IPS-18c (cell line): ENCODE measurements at regions not wholly inside any gene's neighbourhood (a gene's known extent, or its start where the extent isn't known, plus 50 kb on each side); places are given as distances from the start of the nearest gene placed in this dataset.

Experiments
- H3K4me3 ChIP-seq: 2 replicates; pipeline ENCODE4 v1.7.0; 2013; ENCODE audit warnings: low read depth, mild to moderate bottlenecking, low read length, moderate library complexity; ENCODE audit not compliant: insufficient read depth
- H3K9me3 ChIP-seq: one replicate; pipeline ENCODE4 v1.6.1; 2013; ENCODE audit warnings: mild to moderate bottlenecking, low read length, moderate library complexity; ENCODE audit not compliant: control insufficient read depth, insufficient read depth

GRCh38 chr22:49547751-49548239 lies 279.9 kb downstream of the BRD1 start:
- peaks cover 8% of the 10 kb centered on the region for H3K9me3 ChIP-seq
- H3K4me3 ChIP-seq = no peak overlapping the region

- H3K4me3 ChIP-seq = no peak overlapping the region
- H3K9me3 ChIP-seq = peaks cover 8% of the 10 kb centered on the region
Measured at GRCh38 chr22:49546811-49547585, 280.7 kb downstream of the BRD1 start.

GRCh38 chr22:49545606-49546005 lies 282.1 kb downstream of the BRD1 start:
- Histone ChIP-seq H3K4me3 (no peak overlapping the region), H3K9me3 (peaks cover 5% of the 10 kb centered on the region)

- Histone ChIP-seq H3K4me3 (no peak overlapping the region), H3K9me3 (peaks cover 2% of the 10 kb centered on the region)
Measured at GRCh38 chr22:49544286-49544685, 283.4 kb downstream of the BRD1 start.

GRCh38 chr22:49543876-49544275 lies 283.8 kb downstream of the BRD1 start:
- Histone ChIP-seq H3K4me3 (no peak overlapping the region), H3K9me3 (peaks cover 2% of the 10 kb centered on the region)

DNA sequence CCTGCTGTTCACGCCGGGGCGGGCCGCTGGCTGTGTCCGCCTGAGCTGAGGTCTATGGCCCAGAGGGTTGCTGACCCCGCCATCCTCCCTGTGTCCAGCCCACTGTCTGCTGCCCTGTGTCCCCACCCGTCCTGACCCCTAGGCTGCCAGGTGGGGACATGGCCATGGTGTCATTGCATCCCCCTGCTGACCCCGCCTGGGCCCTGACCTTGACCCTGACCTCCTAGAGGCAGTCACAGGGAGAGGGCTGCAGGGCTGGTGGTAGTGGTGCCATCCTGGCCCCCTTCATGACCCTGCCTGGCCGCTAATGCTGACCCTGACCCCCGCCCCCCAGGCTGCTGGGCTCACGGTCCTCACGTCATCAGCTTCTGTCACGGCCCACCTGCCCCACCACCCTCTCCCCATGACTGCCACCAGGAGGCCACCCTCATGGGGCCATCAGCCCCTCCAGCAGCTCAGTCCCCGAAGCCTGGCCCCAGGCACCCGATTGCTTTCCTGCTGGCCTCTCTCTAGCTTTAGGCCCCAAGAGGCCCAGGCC lies 285.9 kb downstream of the BRD1 start:
- Histone ChIP-seq H3K4me3 (no peak overlapping the region), H3K9me3 (no peaks in the 10 kb centered on the region)

DNA sequence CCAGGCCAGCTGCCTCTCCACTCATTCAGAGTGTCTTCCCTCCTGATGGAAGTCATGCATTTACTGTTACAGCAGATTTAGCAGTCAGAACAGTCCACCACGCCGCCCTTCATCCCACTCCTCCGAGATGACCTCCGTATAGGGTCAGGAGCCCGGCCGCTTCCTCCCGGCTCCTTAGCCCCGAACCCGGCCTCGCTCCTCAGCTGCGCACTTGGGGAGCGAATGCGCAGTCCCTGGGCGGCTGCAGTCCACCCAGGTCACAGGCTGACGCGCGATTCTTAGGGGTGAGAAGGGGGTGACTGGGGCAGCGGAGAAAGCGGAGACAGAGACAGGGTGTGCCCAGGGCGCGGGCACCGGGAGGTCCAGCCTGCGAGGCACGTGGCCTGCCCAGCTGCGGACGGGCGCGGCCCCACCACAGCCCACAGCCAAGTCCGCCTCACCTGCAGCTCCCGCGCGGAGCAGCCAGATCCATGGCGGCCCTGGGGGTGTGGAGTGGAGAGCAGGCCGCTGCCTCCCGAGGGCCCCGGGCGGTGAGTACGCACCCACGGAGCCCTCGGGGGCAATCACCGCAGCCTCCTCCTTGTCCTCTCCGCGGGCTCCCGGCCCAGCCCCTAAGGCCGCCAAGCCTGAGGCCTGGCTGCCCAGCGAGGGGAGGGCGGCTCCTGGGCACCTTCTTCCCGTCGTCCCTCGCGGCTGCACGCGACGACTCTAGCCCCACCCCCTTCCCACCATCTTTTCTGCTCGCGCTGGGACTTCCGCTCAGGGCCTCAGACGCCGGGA lies 286.6 kb downstream of the BRD1 start:
- H3K9me3 ChIP-seq = no peaks in the 10 kb centered on the region
- no peak overlapping the region for H3K4me3 ChIP-seq

DNA sequence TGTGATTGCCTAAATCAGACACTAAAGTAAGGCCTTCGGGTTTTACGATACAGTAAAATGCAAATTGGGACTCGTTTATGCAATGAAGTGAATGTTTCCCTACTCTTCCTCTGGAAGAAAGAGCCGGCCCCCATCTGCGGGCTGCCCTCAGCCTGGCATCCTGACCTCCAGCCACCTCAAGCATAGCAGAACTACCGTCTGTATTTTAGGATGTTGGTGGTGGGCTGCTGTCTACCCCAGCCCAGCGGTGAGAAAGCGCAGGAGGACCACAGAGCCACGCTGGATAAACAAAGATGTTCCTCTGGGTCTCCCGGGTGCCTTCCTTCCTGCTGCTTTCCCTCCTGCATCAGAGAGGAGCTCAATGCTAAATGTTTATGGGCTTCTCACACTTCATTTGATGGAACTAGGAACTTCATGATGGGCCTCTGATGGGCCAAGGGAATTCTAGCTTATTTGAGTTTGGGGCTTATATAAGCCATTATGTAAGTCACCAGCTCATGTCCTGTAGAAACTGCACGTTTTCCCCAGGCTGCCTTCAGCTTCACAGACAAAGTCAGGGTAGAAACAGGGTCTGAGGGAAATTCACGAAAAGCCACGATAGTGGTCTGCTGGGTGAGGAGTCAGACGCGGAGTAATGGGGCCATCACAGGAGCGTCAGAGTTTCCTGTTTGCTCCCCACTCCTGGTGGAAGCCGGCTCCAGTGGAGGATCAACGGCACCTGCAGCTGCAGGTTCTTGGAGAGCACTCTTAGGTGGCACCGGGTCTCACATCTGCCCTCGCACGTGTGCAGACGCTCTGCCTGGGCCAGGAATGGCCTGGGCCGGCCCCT lies 287.4 kb downstream of the BRD1 start:
- no peaks in the 10 kb centered on the region for H3K9me3 ChIP-seq
- H3K4me3 ChIP-seq = no peak overlapping the region

DNA sequence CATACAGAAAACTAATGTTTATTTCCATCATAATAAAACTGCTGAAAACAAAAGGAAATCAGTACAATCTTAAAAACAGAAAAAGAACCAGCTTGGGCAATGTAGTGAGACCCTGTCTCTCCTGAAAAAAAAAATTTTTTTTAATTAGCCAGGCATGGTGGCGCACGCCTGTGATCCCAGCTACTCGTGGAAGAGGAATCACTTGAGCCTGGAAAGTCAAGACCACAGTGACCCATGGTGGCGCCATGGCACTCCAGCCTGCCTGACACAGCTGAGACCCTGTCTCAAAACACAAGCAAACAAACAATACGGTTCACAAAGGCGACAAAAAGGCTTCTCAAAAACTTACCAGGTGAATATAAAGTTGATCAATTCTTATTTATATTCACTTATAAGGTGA lies 289.7 kb downstream of the BRD1 start:
- Histone ChIP-seq H3K4me3 (no peak overlapping the region), H3K9me3 (no peaks in the 10 kb centered on the region)

GRCh38 chr22:49536571-49537131 lies 291.0 kb downstream of the BRD1 start:
- no peak overlapping the region for H3K4me3 ChIP-seq
- no peaks in the 10 kb centered on the region for H3K9me3 ChIP-seq

- no peaks in the 10 kb centered on the region for H3K9me3 ChIP-seq
Measured at GRCh38 chr22:49535527-49536125, 292.0 kb downstream of the BRD1 start.

DNA sequence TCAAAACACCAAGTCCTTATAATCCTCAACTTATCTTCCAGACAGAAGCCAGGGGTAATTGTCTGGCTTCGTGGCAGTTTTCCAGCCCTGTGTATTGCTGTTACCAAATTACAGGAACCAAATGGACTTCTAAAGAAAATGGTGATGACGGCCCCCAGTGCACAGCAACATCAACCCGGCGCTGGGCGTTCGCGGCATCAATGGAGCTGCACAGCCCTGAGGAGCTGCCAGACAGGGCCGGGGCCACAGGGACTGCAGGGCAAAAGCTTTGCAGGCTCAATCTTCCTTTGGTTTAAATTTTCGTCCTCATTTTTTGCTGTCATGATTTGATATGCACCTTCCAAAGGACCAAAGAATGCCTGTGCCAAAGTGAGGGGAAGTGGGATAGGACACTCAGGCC lies 292.5 kb downstream of the BRD1 start:
- Histone ChIP-seq H3K4me3 (no peak overlapping the region), H3K9me3 (no peaks in the 10 kb centered on the region)

More at GRCh38 chr22:49535527-49536125, 292.0 kb downstream of the BRD1 start:
- no peak overlapping the region for H3K4me3 ChIP-seq

- H3K4me3 ChIP-seq = no peak overlapping the region
- peaks cover 1% of the 10 kb centered on the region for H3K9me3 ChIP-seq
Measured at GRCh38 chr22:49534386-49534785, 293.3 kb downstream of the BRD1 start.

DNA sequence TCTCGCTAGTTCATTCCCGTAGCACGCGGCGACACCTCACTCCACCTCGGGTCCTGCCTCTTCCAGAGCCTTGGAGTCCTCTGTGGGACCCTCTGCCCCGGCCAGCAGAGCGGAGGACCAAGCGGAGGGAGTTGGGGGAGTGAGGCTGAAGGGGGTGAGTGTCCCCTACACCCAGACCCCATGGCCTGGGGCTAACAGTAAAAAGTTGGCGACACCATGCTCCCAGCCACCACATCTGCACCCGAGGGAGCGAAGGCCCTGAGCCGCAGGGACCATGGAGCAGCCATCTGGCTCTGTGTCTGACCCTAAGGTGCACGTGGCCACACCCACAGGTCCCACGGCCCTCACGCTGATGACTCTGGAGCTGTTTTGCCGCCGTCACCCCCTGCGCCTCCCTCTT lies 293.8 kb downstream of the BRD1 start:
- no peak overlapping the region for H3K4me3 ChIP-seq

GRCh38 chr22:49532869-49533802 lies 294.5 kb downstream of the BRD1 start:
- Histone ChIP-seq H3K9me3 (peaks cover 2% of the 10 kb centered on the region), H3K4me3 (no peak overlapping the region)

More for the DNA sequence above, 293.8 kb downstream of the BRD1 start:
- H3K9me3 ChIP-seq = peaks cover 2% of the 10 kb centered on the region

DNA sequence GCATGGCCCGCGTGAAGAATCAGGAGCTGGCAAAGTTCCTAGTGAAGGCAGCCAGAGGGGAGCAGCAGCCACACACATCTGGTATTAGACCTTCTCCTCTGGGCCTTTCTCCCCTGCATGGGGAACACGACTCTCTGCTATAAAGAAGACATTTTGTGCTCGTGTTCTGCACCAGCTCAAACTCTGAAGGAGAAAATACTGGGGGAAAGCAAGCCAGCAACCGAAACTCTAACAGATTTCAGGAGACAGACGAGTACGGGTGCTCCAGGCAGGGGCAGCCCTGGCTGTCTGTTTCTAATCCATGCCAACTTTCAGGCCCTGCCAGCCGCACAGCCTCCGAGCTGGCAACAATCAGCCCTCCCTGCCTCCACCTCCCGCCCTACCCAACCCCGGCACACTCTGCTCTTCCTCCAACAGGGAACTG lies 296.3 kb downstream of the BRD1 start:
- H3K9me3 ChIP-seq = peaks cover 2% of the 10 kb centered on the region
- H3K4me3 ChIP-seq = no peak overlapping the region
